ENCODE measurements at regions not wholly inside any gene's neighbourhood (a gene's known extent, or its start where the extent isn't known, plus 50 kb on each side); places are given as distances from the start of the nearest gene placed in this dataset.
"Not testable (repeated sequence)": the region's sequence is repeated elsewhere in the genome, so short reads cannot be mapped to it uniquely, and the experiment has no call there.

- TF ChIP-seq POLR2A (IDR thresholded peaks at IDR 0.05; ENCODE audit: low read depth); CTCF (IDR thresholded peaks at IDR 0.05): not testable (repeated sequence)
Observed at GRCh38 chr11:71152312-71153004, 99.9 kb downstream of the SHANK2 start.
